ENCODE measurements at regions not wholly inside any gene's neighbourhood (a gene's known extent, or its start where the extent isn't known, plus 50 kb on each side); places are given as distances from the start of the nearest gene placed in this dataset.

GRCh38 chr4:26085551-26085950 lies 171.5 kb downstream of the SMIM20 start:
- no peak overlapping the region for H3K27ac ChIP-seq
- peaks cover 0 to 14% (median 5%) of the 10 kb centered on the region in 12 donors for H3K9me3 ChIP-seq
- TF ChIP-seq CTCF (IDR thresholded peaks at IDR 0.05) (no peak), POLR2A (IDR thresholded peaks at IDR 0.05) (no peak)
- ATAC-seq (no peak), DNase-seq (no peak)
- no peaks in the 10 kb centered on the region for H3K36me3 ChIP-seq
- WGBS, 4 donors: 57 to 81% (median 66%) methylated on average over 3 of the region's 3 CpGs
- intact Hi-C loops (cut with DNase I): loop anchor here in 4 of 10 donors (5.0 to 10.0 kb wide), 5 partner anchors 81 to 329 kb away; partner anchors contain the start of gene RBPJ (in 2 of the 4)
- peaks cover 0 to 54% (median 10%) of the 10 kb centered on the region in 12 donors for H3K4me1 ChIP-seq
- no peak overlapping the region for H3K4me3 ChIP-seq
- peaks cover 0 to 3% (median 0%) of the 10 kb centered on the region in 9 donors for H3K27me3 ChIP-seq

- WGBS, 4 donors: 62 to 64% (median 63%) methylated on average over 9 to 10 of the region's 10 CpGs
- Histone ChIP-seq H3K27ac (peak overlapping the region in 1 of 12 donors; percentile 25), H3K9me3 (peaks cover 0 to 25% (median 13%) of the 10 kb centered on the region in 12 donors), H3K4me3 (no peak overlapping the region), H3K36me3 (no peaks in the 10 kb centered on the region), H3K4me1 (peaks cover 0 to 44% (median 10%) of the 10 kb centered on the region in 12 donors), H3K27me3 (no peaks in the 10 kb centered on the region)
- TF ChIP-seq POLR2A (IDR thresholded peaks at IDR 0.05): no peak
- intact Hi-C loops (cut with DNase I): loop anchor here in 4 of 10 donors (5.0 to 10.0 kb wide), 5 partner anchors 82 to 328 kb away; partner anchors contain the start of gene RBPJ (in 2 of the 4)
- ATAC-seq (peak in 3 of 4 donors; percentile 35 to 64 (median 53)), DNase-seq (peak in 1 of 5 donors; percentile 49)
Observed at GRCh38 chr4:26086621-26087441, 172.8 kb downstream of the SMIM20 start.

- intact Hi-C loops (cut with DNase I): loop anchor here in 4 of 10 donors (5.0 to 10.0 kb wide), 5 partner anchors 84 to 326 kb away; partner anchors contain the start of gene RBPJ (in 2 of the 4)
- H3K36me3 ChIP-seq: no peaks in the 10 kb centered on the region
- no peak overlapping the region for H3K4me3 ChIP-seq
- WGBS, 4 donors: 35 to 46% (median 43%) methylated on average over 4 of the region's 4 CpGs
- peaks cover 0 to 25% (median 13%) of the 10 kb centered on the region in 12 donors for H3K9me3 ChIP-seq
- TF ChIP-seq CTCF (IDR thresholded peaks at IDR 0.05) (no peak), POLR2A (IDR thresholded peaks at IDR 0.05) (no peak)
- H3K4me1 ChIP-seq: peaks cover 0 to 33% (median 9%) of the 10 kb centered on the region in 12 donors
- DNase-seq (no peak), ATAC-seq (peak in 3 of 4 donors; percentile 56 to 61 (median 57))
- no peaks in the 10 kb centered on the region for H3K27me3 ChIP-seq
- peak overlapping the region in 3 of 12 donors; percentile 21 to 54 (median 39) for H3K27ac ChIP-seq
Observed at GRCh38 chr4:26088433-26088928, 174.5 kb downstream of the SMIM20 start.

- peaks cover 0 to 7% (median 0%) of the 10 kb centered on the region in 12 donors for H3K4me1 ChIP-seq
- no peaks in the 10 kb centered on the region for H3K27me3 ChIP-seq
- no peak for TF ChIP-seq POLR2A (IDR thresholded peaks at IDR 0.05)
- no peak for TF ChIP-seq CTCF (IDR thresholded peaks at IDR 0.05)
- DNase-seq: no peak
- H3K36me3 ChIP-seq: no peaks in the 10 kb centered on the region
- no peak overlapping the region for H3K4me3 ChIP-seq
- ATAC-seq: no peak
- WGBS, 4 donors: 64 to 71% (median 69%) methylated on average over 3 of the region's 3 CpGs
- intact Hi-C loops (cut with DNase I): no loop called here
- peaks cover 0 to 30% (median 14%) of the 10 kb centered on the region in 12 donors for H3K9me3 ChIP-seq
- no peak overlapping the region for H3K27ac ChIP-seq
Observed at GRCh38 chr4:26093551-26093950, 179.5 kb downstream of the SMIM20 start.

All from heart left ventricle (tissue), 16 donors.